OCI-LY7 (cell line): ENCODE measurements at regions not wholly inside any gene's neighbourhood (a gene's known extent, or its start where the extent isn't known, plus 50 kb on each side); places are given as distances from the start of the nearest gene placed in this dataset.

Source experiments
- CTCF ChIP-seq: fragments of 200-600 bp; sonication (generic); conservative IDR thresholded peaks from 2 replicates; pipeline ENCODE4 v1.5.1; 2014; ENCODE audit warnings: mild to moderate bottlenecking, antibody characterized with exemption, low read length, moderate library complexity, mixed read lengths
- EZH2phosphoT487 ChIP-seq: fragments of 200-600 bp; sonication (generic); IDR thresholded peaks from 2 replicates; pipeline ENCODE4 v1.6.1; 2018; ENCODE audit warnings: low read depth, borderline replicate concordance, mild to moderate bottlenecking, mixed run types, antibody characterized with exemption, low read length, moderate library complexity, mixed read lengths

- TF ChIP-seq CTCF (no peak), EZH2phosphoT487 (no peak)
Measured at GRCh38 chr5:152547202-152547601, 142.1 kb upstream of the NMUR2 start.
